DOHH2 (cell line): ENCODE measurements at regions not wholly inside any gene's neighbourhood (a gene's known extent, or its start where the extent isn't known, plus 50 kb on each side); places are given as distances from the start of the nearest gene placed in this dataset.

Source experiments
- H3F3A ChIP-seq: fragments of 200-600 bp; sonication (generic), shearing (Covaris generic); 2 replicates; pipeline ENCODE4 v1.6.0; 2016; ENCODE audit warnings: antibody characterized with exemption, mild to moderate bottlenecking; ENCODE audit not compliant: control insufficient read depth, insufficient read depth
- H3K27ac ChIP-seq: fragments of 200-600 bp; sonication (generic); 2 replicates; pipeline ENCODE4 v1.5.1; 2014; ENCODE audit warnings: low read depth, mild to moderate bottlenecking, low read length, moderate library complexity
- H3K27me3 ChIP-seq: fragments of 200-600 bp; sonication (generic); 2 replicates; pipeline ENCODE4 v1.6.1; 2014; ENCODE audit warnings: mild to moderate bottlenecking, low read length, mixed read lengths; ENCODE audit not compliant: control insufficient read depth
- H3K36me3 ChIP-seq: fragments of 200-600 bp; sonication (generic); 2 replicates; pipeline ENCODE4 v1.6.1; 2014; ENCODE audit warnings: mild to moderate bottlenecking, low read length, moderate library complexity, mixed read lengths; ENCODE audit not compliant: control insufficient read depth
- H3K4me1 ChIP-seq: fragments of 200-600 bp; sonication (generic); 2 replicates; pipeline ENCODE4 v1.6.1; 2014; ENCODE audit warnings: mild to moderate bottlenecking, low read length, mixed read lengths; ENCODE audit not compliant: control insufficient read depth
- H3K4me2 ChIP-seq: fragments of 200-600 bp; sonication (generic); 2 replicates; pipeline ENCODE4 v1.6.0; 2014; ENCODE audit warnings: mild to moderate bottlenecking, low read length, moderate library complexity
- H3K4me3 ChIP-seq: fragments of 200-600 bp; sonication (generic); 2 replicates; pipeline ENCODE4 v1.5.1; 2014; ENCODE audit warnings: mild to moderate bottlenecking, low read length, mixed read lengths
- H3K79me2 ChIP-seq: fragments of 200-600 bp; sonication (generic); 2 replicates; pipeline ENCODE4 v1.6.1; 2014; ENCODE audit warnings: mild to moderate bottlenecking, low read length, mixed read lengths; ENCODE audit not compliant: control insufficient read depth
- H3K9me2 ChIP-seq: fragments of 200-600 bp; sonication (generic); replicated peaks from 2 replicates; pipeline ENCODE4 v1.6.1; 2014; ENCODE audit warnings: mild to moderate bottlenecking, low read length, mixed read lengths; ENCODE audit not compliant: control insufficient read depth
- H3K9me3 ChIP-seq: fragments of 200-600 bp; sonication (generic); 2 replicates; pipeline ENCODE4 v1.6.1; 2014; ENCODE audit warnings: antibody characterized with exemption, low read length, mixed read lengths; ENCODE audit not compliant: control insufficient read depth, insufficient read depth
- H4K20me1 ChIP-seq: fragments of 200-600 bp; sonication (generic); 2 replicates; pipeline ENCODE4 v1.6.0; 2014; ENCODE audit warnings: low read depth, mild to moderate bottlenecking, antibody characterized with exemption, low read length, moderate library complexity; ENCODE audit not compliant: control insufficient read depth, insufficient read depth
- EZH2phosphoT487 ChIP-seq: fragments of 200-600 bp; sonication (generic); IDR thresholded peaks from 2 replicates; pipeline ENCODE4 v1.6.1; 2017; ENCODE audit warnings: borderline replicate concordance, mild to moderate bottlenecking, antibody characterized with exemption, low read length, moderate library complexity, mixed read lengths
- TF ChIP-seq, protein P1 (sequence below): fragments of 200-600 bp; sonication (generic); IDR thresholded peaks from one replicate; pipeline ENCODE4 v1.5.1; 2014; ENCODE audit warnings: antibody characterized with exemption, mild to moderate bottlenecking, low read depth, low read length; ENCODE audit not compliant: poor library complexity, severe bottlenecking

DNA sequence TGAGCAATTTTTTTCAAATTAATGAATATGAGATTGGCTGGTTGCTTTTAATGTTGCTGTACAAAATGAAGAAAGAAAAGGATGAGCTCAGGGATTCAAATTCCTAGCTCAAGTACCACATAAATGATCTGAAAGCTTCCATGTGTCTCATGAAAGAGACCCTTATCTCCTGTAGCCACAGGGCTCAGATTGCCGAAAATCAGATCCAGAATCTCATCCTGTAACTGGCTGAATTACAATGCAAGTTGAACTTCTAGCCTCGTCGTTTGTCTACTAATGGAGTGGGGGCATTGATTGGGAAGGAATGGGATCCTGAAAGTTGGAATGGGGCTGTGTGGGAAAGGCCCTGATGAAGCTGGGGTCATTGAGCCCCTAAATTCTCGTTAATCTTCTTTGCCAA, 143.4 kb upstream of the ATP6AP2 start:
- H3F3A ChIP-seq, result no peaks in the 10 kb centered on the region
- no peak overlapping the region for H3K4me3 ChIP-seq
- no peaks in the 10 kb centered on the region for H3K9me2 ChIP-seq
- H3K9me3 ChIP-seq, result no peaks in the 10 kb centered on the region
- no peak overlapping the region for H3K27ac ChIP-seq
- no peak overlapping the region for H3K4me2 ChIP-seq
- H3K36me3 ChIP-seq, result no peaks in the 10 kb centered on the region
- no peaks in the 10 kb centered on the region for H3K79me2 ChIP-seq
- H3K27me3 ChIP-seq, result no peaks in the 10 kb centered on the region
- H3K4me1 ChIP-seq, result no peaks in the 10 kb centered on the region
- no peak for TF ChIP-seq EZH2phosphoT487
- TF ChIP-seq, protein P1, sequence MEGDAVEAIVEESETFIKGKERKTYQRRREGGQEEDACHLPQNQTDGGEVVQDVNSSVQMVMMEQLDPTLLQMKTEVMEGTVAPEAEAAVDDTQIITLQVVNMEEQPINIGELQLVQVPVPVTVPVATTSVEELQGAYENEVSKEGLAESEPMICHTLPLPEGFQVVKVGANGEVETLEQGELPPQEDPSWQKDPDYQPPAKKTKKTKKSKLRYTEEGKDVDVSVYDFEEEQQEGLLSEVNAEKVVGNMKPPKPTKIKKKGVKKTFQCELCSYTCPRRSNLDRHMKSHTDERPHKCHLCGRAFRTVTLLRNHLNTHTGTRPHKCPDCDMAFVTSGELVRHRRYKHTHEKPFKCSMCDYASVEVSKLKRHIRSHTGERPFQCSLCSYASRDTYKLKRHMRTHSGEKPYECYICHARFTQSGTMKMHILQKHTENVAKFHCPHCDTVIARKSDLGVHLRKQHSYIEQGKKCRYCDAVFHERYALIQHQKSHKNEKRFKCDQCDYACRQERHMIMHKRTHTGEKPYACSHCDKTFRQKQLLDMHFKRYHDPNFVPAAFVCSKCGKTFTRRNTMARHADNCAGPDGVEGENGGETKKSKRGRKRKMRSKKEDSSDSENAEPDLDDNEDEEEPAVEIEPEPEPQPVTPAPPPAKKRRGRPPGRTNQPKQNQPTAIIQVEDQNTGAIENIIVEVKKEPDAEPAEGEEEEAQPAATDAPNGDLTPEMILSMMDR, result no peak
- no peaks in the 10 kb centered on the region for H4K20me1 ChIP-seq

DNA sequence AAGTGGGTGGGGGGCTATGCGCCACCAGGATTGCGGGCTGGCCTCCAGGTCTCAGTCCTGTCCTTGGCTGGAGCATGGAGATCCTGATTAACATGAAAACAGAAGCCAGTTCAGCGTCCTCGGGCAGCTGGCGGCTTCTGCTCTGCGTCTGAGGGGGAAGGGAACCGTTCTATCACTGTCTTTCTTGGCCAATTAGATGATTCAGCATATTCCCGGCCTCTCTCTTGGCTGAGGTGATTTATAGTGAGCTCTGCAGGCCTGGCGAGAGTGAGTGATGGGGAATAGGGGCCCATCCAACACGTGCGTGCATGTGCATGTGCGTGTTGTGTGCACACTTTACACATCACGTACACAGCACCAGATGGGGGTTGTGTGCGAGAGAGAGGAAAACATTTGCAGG, 145.8 kb upstream of the ATP6AP2 start:
- Histone ChIP-seq H3K9me3 (no peaks in the 10 kb centered on the region), H3K4me2 (no peak overlapping the region), H3K9me2 (no peaks in the 10 kb centered on the region), H4K20me1 (no peaks in the 10 kb centered on the region), H3K27ac (no peak overlapping the region), H3K79me2 (no peaks in the 10 kb centered on the region), H3K27me3 (no peaks in the 10 kb centered on the region), H3F3A (no peaks in the 10 kb centered on the region), H3K36me3 (no peaks in the 10 kb centered on the region), H3K4me1 (no peaks in the 10 kb centered on the region), H3K4me3 (no peak overlapping the region)
- TF ChIP-seq, protein P1, result no peak
- TF ChIP-seq EZH2phosphoT487, result no peak

DNA sequence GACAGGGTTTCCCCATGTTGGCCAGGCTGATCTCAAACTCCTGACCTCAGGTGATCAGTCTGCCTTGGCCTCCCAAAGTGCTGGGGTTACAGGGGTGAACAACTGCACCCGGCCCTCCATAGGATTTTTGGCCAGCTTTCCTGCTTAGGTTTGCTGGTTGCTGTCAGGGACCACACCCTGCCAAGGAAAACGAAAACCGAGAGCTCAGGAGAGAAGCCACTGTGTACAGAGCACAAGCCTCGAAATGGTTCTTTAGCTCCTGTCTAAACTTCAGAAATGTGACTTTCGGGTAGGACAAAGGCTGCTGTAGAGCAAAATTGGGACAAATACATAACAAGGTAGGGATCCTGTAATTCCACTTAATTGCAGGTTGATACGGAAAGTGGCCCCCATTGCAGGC, 146.3 kb upstream of the ATP6AP2 start:
- Histone ChIP-seq H3K4me3 (no peak overlapping the region), H3K4me2 (no peak overlapping the region), H3K9me3 (no peaks in the 10 kb centered on the region), H3K27ac (no peak overlapping the region), H3K4me1 (no peaks in the 10 kb centered on the region), H3F3A (no peaks in the 10 kb centered on the region), H3K36me3 (no peaks in the 10 kb centered on the region), H3K9me2 (no peaks in the 10 kb centered on the region), H3K79me2 (no peaks in the 10 kb centered on the region), H3K27me3 (no peaks in the 10 kb centered on the region), H4K20me1 (no peaks in the 10 kb centered on the region)
- no peak for TF ChIP-seq EZH2phosphoT487
- TF ChIP-seq, protein P1, result no peak

DNA sequence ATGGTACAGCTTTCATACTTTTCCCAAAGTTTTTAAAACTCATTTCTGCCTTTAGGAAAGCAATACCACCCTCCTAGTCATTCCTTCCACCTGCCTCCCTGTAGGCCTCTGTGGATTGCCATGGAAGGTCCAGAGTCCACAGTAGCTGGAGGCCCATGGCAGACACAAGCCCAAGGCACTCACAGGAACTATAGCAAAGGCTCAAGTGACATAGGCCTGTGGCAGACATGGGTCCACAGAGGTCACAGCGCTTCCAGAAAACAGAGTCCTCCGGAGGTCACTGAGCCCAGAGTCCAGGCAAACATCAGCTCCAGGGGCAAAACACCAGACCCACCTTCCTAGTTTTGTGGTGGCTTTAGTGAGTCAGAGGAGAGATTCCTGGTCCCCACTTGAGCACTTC, 147.6 kb upstream of the ATP6AP2 start:
- H3K9me2 ChIP-seq, result no peaks in the 10 kb centered on the region
- H3K36me3 ChIP-seq, result no peaks in the 10 kb centered on the region
- H3K27me3 ChIP-seq, result no peaks in the 10 kb centered on the region
- H3K4me1 ChIP-seq, result no peaks in the 10 kb centered on the region
- no peaks in the 10 kb centered on the region for H3K9me3 ChIP-seq
- TF ChIP-seq EZH2phosphoT487, result no peak
- TF ChIP-seq, protein P1, result no peak
- H3F3A ChIP-seq, result no peaks in the 10 kb centered on the region
- no peak overlapping the region for H3K4me3 ChIP-seq
- no peaks in the 10 kb centered on the region for H3K79me2 ChIP-seq
- no peaks in the 10 kb centered on the region for H4K20me1 ChIP-seq
- no peak overlapping the region for H3K27ac ChIP-seq
- no peak overlapping the region for H3K4me2 ChIP-seq
